HFFc6 (cell line): ENCODE measurements at regions not wholly inside any gene's neighbourhood (a gene's known extent, or its start where the extent isn't known, plus 50 kb on each side); places are given as distances from the start of the nearest gene placed in this dataset.

Experiments used
- DNase-seq: peaks from one replicate; pipeline ENCODE4 v3.0.0-alpha.2; 2018
- H3K27ac Mint-ChIP-seq: 2 replicates; pipeline ENCODE4 v1.8.0; 2020; ENCODE audit warnings: mild to moderate bottlenecking, mixed read lengths
- H3K27me3 Mint-ChIP-seq: 2 replicates; pipeline ENCODE4 v1.8.0; 2021; ENCODE audit warnings: mild to moderate bottlenecking, moderate library complexity, mixed read lengths; ENCODE audit not compliant: insufficient read depth
- H3K36me3 Mint-ChIP-seq: 2 replicates; pipeline ENCODE4 v1.8.0; 2021; ENCODE audit warnings: low read depth, mixed read lengths
- H3K4me1 Mint-ChIP-seq: 2 replicates; pipeline ENCODE4 v1.8.0; 2020; ENCODE audit warnings: low read depth, mixed read lengths
- H3K4me3 Mint-ChIP-seq: 2 replicates; pipeline ENCODE4 v1.8.0; 2020; ENCODE audit warnings: mild to moderate bottlenecking, moderate library complexity, mixed read lengths
- H3K9me3 Mint-ChIP-seq: 2 replicates; pipeline ENCODE4 v1.8.0; 2020; ENCODE audit warnings: mild to moderate bottlenecking, mixed read lengths
- TF ChIP-seq, protein P1 (sequence below): fragments of 200-600 bp; sonication (generic); IDR thresholded peaks from 2 replicates; pipeline ENCODE4 v1.5.0; 2021; ENCODE audit warnings: antibody characterized with exemption, mild to moderate bottlenecking

DNA sequence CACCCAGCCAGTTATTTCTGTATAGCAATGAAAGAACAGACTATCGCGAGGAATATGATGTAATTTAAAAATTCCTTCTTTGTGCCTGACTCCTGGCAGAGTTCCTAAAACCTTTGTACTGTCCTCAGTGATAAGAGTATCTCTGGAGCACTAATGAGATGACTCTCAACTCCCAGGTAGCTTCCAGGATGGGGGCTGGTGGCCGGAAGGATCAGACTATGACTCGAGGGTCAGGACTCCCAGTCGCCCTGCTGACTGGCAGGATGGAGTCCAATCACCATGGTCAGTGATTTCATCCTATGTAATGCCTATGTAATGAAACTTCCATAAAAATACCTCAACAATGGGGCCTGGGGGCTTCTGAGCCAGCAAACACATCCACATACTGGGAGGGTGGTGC, 135.1 kb downstream of the SHANK2 start:
- Mint-ChIP-seq H3K27me3 (peaks cover 13% of the 10 kb centered on the region), H3K36me3 (no peaks in the 10 kb centered on the region), H3K4me1 (no peaks in the 10 kb centered on the region), H3K9me3 (no peaks in the 10 kb centered on the region; the same call in 1 of the 2 replicates), H3K27ac (no peak overlapping the region), H3K4me3 (no peak overlapping the region)
- DNase-seq = no peak
- TF ChIP-seq, protein P1, sequence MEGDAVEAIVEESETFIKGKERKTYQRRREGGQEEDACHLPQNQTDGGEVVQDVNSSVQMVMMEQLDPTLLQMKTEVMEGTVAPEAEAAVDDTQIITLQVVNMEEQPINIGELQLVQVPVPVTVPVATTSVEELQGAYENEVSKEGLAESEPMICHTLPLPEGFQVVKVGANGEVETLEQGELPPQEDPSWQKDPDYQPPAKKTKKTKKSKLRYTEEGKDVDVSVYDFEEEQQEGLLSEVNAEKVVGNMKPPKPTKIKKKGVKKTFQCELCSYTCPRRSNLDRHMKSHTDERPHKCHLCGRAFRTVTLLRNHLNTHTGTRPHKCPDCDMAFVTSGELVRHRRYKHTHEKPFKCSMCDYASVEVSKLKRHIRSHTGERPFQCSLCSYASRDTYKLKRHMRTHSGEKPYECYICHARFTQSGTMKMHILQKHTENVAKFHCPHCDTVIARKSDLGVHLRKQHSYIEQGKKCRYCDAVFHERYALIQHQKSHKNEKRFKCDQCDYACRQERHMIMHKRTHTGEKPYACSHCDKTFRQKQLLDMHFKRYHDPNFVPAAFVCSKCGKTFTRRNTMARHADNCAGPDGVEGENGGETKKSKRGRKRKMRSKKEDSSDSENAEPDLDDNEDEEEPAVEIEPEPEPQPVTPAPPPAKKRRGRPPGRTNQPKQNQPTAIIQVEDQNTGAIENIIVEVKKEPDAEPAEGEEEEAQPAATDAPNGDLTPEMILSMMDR = no peak

DNA sequence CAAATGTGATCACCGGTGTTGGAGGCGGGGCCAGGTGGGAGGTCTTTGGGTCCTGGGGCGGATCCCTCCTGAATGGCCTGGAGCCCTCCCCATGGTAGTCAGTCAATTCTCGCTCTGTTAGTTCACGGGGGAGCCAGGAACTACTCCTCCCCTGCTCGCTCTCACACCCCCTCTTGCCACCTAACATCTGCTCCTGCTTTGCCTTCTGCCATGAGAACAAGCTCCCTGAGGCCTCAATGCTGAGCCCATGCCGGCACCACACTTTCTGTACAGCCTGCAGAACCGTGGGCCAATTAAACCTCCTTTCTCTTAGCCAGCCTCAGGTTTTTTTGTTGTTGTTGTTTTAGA, 135.7 kb downstream of the SHANK2 start:
- no peak for DNase-seq
- peaks cover 17% of the 10 kb centered on the region for H3K27me3 Mint-ChIP-seq
- TF ChIP-seq, protein P1 = no peak
- H3K4me3 Mint-ChIP-seq = no peak overlapping the region
- H3K27ac Mint-ChIP-seq = no peak overlapping the region
- no peaks in the 10 kb centered on the region for H3K4me1 Mint-ChIP-seq
- H3K36me3 Mint-ChIP-seq = no peaks in the 10 kb centered on the region
- no peaks in the 10 kb centered on the region; the same call in 1 of the 2 replicates for H3K9me3 Mint-ChIP-seq

DNA sequence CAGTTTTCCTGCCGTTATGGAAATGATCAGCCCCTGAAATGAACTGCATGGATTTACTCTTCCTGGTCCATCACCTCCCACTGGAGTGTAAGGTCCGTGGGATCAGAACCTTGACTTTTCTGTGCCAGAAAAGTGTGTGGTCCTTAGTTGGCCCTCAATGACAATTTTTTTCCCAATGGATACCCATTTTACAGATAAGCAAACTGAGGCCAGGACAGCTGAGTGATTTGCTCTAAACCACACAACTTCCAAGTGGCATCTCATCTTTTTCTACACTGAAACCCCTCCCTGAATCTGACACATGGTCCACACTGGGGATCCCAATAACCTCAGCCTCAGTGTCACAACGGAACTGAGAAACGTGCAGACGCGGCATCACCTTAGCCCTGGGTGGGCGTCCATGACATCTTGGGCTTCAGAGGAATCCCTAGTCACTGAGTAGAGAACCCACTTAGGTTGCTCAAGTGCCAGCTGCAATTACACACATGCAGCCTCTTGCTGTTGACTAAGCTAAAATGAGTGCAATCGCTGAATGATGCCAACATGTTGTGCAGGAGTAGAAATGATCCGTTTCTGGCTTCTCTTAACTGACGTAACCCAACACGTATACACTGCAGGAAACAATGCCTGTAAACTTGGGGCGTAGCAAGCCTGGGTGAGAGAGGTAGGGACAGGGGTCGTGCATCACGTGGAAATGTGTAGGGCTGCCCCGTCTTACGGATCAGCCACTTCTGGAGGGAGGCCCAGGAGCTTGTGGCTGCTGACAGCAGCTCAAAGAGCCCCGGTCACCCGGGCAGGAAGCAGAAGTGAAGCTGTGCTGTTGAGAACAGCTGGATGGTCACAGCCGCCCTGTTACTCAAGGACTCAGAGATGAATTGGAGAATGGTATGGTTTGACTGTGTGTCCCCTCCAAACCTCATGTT, 136.3 kb downstream of the SHANK2 start:
- Mint-ChIP-seq H3K4me3 (no peak overlapping the region), H3K36me3 (no peaks in the 10 kb centered on the region), H3K4me1 (no peaks in the 10 kb centered on the region), H3K27me3 (peaks cover 21% of the 10 kb centered on the region), H3K27ac (no peak overlapping the region), H3K9me3 (no peaks in the 10 kb centered on the region; the same call in 1 of the 2 replicates)
- TF ChIP-seq, protein P1 = no peak
- DNase-seq = no peak

DNA sequence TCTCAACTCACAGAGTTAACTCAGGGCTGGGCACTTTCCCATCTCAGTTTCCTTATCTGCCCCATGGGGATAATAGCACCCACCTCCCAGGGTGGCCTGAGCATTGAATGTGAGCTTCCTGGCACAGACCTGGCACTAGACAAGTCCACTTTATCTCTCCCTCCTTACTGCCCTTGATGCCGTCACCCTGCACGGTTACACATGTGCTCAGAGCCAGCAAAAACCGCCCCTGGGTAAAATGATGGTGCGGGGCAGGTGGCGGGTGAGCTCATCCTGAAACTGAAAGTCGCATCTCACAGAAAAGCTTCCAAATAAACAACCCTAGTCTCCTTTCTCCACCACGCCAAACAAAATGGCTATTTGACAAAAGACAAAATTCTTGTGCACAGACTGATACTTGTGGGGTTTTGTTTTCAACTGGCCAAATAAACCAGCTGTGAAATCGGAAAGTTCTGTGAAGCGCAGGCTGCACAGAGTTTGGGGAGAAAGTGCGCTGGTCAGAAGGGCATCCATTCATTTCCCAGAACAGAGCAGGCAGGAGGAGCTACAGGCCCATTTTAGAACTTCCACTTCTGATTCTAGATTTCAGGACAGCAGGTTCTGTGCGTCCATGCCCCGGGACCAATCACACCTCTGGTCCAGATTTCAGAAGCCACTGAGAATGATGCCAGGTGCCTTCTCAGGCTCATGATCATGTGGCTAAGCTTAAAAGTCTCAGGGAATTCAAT, 138.1 kb downstream of the SHANK2 start:
- Mint-ChIP-seq H3K9me3 (no peaks in the 10 kb centered on the region; the same call in 1 of the 2 replicates), H3K36me3 (no peaks in the 10 kb centered on the region), H3K27ac (no peak overlapping the region), H3K27me3 (peaks cover 20% of the 10 kb centered on the region), H3K4me1 (no peaks in the 10 kb centered on the region), H3K4me3 (no peak overlapping the region)
- TF ChIP-seq, protein P1 = no peak
- DNase-seq = no peak

DNA sequence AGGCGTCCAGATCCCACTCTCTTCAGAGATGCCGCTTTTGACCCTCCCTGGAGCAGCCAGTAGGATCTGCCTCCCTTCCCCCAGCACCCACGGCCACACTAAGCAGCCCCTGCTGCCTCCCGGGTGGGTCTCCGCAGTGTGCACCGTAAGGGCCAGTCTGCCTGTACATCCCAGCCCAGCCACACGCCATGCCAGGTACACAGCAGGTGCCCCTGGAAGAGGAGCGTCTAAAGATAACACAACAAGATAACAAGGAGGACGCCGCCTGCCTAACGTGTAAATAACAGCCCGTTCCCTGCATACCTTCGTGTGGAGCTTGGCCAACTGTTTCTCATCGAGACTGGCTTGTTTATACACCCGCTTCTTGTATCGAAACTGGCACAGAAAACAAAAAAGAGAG, 139.4 kb downstream of the SHANK2 start:
- TF ChIP-seq, protein P1 = no peak
- H3K4me1 Mint-ChIP-seq = no peaks in the 10 kb centered on the region
- H3K36me3 Mint-ChIP-seq = no peaks in the 10 kb centered on the region
- no peak overlapping the region for H3K27ac Mint-ChIP-seq
- no peaks in the 10 kb centered on the region; the same call in 1 of the 2 replicates for H3K9me3 Mint-ChIP-seq
- H3K4me3 Mint-ChIP-seq = no peak overlapping the region
- peaks cover 18% of the 10 kb centered on the region for H3K27me3 Mint-ChIP-seq
- DNase-seq = no peak
